ENCODE measurements at regions not wholly inside any gene's neighbourhood (a gene's known extent, or its start where the extent isn't known, plus 50 kb on each side); places are given as distances from the start of the nearest gene placed in this dataset.

GRCh38 chr12:100675432-100675831, 101.9 kb downstream of the GAS2L3 start:
- peak; percentile 48 for DNase-seq

GRCh38 chr12:100681074-100681473, 107.6 kb downstream of the GAS2L3 start:
- no peak for DNase-seq

GRCh38 chr12:100682178-100682577, 108.7 kb downstream of the GAS2L3 start:
- DNase-seq: no peak

GRCh38 chr12:100687686-100688085, 106.9 kb upstream of the ANO4 start:
- no peak for DNase-seq

GRCh38 chr12:100688451-100688864, 106.1 kb upstream of the ANO4 start:
- DNase-seq: no peak

GRCh38 chr12:100692502-100692901, 102.1 kb upstream of the ANO4 start:
- DNase-seq: no peak

GRCh38 chr12:100698518-100698917, 96.1 kb upstream of the ANO4 start:
- DNase-seq: no peak

- no peak for DNase-seq
Observed at GRCh38 chr12:100699209-100699608, 95.4 kb upstream of the ANO4 start.

GRCh38 chr12:100703337-100703736, 91.2 kb upstream of the ANO4 start:
- DNase-seq: no peak

GRCh38 chr12:100703868-100704267, 90.7 kb upstream of the ANO4 start:
- DNase-seq: no peak

GRCh38 chr12:100706033-100706432, 88.5 kb upstream of the ANO4 start:
- DNase-seq: no peak

GRCh38 chr12:100708591-100708990, 86.0 kb upstream of the ANO4 start:
- DNase-seq: no peak

- DNase-seq: peak; percentile 16
Observed at GRCh38 chr12:100715976-100716944, 78.3 kb upstream of the ANO4 start.

GRCh38 chr12:100716945-100717732, 77.4 kb upstream of the ANO4 start:
- peak; percentile 17 for DNase-seq

GRCh38 chr12:100717733-100718067, 76.9 kb upstream of the ANO4 start:
- DNase-seq: no peak

GRCh38 chr12:100718187-100718586, 76.4 kb upstream of the ANO4 start:
- DNase-seq: no peak

- no peak for DNase-seq
Observed at GRCh38 chr12:100720016-100720654, 74.4 kb upstream of the ANO4 start.

- DNase-seq: no peak
Observed at GRCh38 chr12:100721169-100721568, 73.4 kb upstream of the ANO4 start.

GRCh38 chr12:100724071-100724470, 70.5 kb upstream of the ANO4 start:
- DNase-seq: no peak

- DNase-seq: no peak
Observed at GRCh38 chr12:100733817-100734593, 60.6 kb upstream of the ANO4 start.

- no peak for DNase-seq
Observed at GRCh38 chr12:100737168-100737567, 57.4 kb upstream of the ANO4 start.

- DNase-seq: no peak
Observed at GRCh38 chr12:100738086-100738485, 56.5 kb upstream of the ANO4 start.

Measured in renal pelvis (tissue), 1 donor.